HL-60/S4 treated with retinoic acid at 250 ng/mL for 4 days and 3 days (cell line): ENCODE measurements at regions not wholly inside any gene's neighbourhood (a gene's known extent, or its start where the extent isn't known, plus 50 kb on each side); places are given as distances from the start of the nearest gene placed in this dataset.
"Not testable (repeated sequence)": the region's sequence is repeated elsewhere in the genome, so short reads cannot be mapped to it uniquely, and the experiment has no call there.

Experiments
- in situ Hi-C: fragments of 300-500 bp; cut with MboI; formaldehyde crosslinking; loops from 2 replicates; pipeline ENCODE4 v1.7.0; 2022; ENCODE audit warnings: low sequenced_read_pairs

DNA sequence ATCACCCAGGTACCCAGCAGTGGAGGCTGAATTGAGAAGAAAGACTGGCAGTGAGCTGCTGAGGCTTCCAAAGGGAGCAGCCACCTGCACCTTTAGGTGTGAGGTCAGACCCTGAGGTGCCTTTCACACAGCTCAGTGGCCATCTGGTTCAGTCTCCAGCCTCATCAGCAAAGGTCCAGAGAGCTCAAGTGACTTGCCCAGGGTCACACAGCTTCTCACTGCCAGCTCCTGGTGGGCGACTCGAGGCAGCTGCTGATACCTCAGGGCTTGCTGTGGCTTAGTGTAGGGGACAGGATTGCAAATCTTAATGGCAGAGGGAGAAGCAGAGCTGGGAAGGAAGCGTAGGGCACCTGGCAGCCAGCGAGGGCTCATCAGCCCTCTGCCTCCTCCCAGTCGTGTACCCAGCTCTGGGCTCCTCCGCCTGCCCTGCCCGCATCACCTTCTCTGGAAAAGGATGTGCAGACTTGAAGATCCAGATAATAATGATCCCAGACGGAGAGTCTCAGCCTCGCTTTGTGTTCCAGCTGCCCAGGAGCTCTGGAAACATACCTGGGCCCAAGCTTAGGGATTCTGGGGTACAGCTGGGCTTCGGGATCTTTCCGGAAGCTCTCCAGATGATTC, 165.3 kb upstream of the GSE1 start:
- in situ Hi-C loops = loop anchor here (25.0 kb wide), 1 partner anchor 164 kb away; the partner anchor contains the start of gene GSE1

DNA sequence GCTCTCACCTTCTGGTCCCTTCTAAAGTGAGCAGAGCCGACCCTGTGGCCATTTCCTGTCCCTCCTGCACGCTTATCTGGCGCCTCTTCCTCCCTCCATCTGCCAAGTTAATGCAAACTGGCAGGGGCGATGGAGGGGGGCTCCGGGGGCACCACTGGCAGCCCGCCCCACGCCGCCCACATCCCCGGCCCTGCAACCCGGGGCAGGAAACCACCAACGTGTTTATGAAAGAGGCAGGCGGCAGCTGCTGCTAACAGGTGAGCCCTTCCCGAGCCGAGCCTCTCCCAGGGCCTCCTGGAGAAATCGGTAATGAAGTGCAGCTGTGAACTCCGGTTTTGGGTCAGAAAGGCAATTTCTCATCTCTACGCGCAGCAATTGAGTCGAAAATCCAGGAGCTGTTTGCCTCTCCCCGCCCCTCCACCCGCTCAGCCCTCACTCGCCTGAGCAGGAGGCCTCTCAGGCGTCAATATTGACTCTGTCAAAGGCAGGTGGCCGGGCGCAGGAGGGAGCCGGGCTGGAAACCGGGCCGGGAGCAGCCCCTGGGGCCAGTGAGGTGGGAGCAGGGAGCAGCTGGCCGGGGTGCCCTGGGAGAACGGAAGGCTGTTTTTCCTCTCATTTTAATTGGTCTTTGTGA, 164.4 kb upstream of the GSE1 start:
- in situ Hi-C loops = loop anchor here (25.0 kb wide), 1 partner anchor 164 kb away; the partner anchor contains the start of gene GSE1

DNA sequence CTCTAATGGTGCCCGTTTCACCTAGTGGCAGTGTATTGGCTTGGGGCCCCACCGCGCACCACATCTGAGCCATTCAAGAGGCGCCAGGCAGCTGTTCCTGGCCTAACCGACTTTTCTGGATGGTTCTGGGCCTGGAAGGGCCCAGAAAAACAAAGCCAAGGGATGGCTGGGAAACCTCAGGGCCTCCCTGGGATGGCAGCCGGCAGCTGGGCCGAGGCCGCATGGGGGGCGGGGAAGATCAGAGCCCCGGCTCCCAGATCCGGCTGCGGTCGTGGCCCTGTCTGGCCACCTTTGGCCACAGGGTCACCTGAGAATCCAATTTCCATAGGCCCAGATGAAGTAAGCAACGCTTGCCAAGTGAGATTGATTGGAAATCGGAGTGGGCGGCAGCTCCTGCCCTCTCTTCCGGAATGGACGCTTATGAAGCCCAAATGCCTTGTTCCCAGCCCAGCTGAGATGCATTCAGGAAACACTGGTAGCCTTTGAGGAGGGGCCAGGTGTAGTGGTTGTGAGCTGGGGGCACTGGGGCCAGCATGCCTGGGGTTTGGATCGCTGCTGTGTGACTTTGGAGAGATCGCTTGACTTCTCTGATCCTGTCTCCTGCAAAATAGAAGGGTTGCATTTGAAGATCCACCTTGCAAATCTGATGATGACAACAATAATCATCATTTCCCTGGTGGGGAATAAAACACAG, 163.8 kb upstream of the GSE1 start:
- in situ Hi-C loops = loop anchor here (25.0 kb wide), 1 partner anchor 163 kb away; the partner anchor contains the start of gene GSE1

GRCh38 chr16:85449885-85450245, 163.3 kb upstream of the GSE1 start:
- in situ Hi-C loops = loop anchor here (25.0 kb wide), 1 partner anchor 162 kb away; the partner anchor contains the start of gene GSE1

DNA sequence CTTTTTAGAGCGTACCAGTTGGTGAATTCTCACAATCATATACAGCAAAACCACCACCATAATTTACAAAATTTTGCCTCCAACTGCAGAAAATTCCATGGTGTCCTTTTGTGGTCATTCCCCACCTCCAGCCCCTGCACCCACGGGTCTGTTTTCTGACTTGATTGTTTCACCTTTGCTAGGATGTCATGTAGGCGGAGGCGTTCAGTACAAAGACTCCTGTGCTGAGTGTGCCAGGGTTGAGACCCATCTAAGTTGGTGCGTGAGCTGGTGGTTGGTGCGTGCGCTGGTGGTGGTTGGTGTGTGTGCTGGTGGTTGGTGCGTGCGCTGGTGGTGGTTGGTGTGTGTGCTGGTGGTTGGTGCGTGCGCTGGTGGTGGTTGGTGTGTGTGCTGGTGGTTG, 162.0 kb upstream of the GSE1 start:
- in situ Hi-C loops = not testable (repeated sequence)

GRCh38 chr16:85451641-85452363, 161.3 kb upstream of the GSE1 start:
- in situ Hi-C loops = no loop called here

DNA sequence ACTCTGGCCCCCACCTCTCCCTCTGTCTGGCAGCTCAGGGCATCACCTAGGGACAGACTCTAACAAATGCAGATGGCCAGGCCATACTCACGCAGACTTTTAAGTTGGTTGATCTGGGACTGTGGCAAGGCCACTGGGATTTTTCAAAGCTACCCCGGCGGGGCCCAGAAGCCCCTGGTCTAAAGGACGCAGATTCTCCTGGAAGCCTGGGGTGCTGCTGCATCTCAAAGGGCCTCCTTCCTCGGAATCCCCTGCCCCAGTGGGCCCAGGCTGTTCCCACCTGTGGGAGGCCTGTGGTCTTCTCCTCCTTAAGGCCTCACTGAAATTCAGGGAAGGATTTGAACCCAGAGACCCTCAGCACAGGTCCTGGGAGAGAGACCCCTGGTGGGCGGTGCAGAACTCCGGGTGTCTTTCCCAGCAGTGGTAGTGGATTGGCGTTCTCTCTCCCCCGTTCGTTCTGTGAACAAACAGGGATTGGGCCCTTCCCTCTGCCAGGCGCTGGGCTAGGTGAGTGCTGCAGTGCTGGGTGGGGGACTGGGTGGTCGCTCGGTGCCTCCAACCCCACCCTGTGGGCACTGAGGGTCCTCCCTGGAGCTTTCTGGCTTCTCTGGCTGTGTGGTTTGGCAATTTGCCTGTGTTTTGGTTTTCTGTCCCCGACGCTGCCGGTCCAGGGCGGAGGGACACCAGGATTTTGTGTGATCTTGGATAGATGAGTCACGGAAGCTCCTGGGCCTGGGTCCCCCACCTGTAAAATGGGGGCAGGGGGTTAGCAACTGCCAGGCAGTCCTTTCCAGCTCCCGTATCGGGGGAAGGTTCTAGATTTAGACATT, 160.5 kb upstream of the GSE1 start:
- in situ Hi-C loops = no loop called here

- in situ Hi-C loops = no loop called here
These were observed 159.9 kb upstream of the GSE1 start for GRCh38 chr16:85453194-85453678.

DNA sequence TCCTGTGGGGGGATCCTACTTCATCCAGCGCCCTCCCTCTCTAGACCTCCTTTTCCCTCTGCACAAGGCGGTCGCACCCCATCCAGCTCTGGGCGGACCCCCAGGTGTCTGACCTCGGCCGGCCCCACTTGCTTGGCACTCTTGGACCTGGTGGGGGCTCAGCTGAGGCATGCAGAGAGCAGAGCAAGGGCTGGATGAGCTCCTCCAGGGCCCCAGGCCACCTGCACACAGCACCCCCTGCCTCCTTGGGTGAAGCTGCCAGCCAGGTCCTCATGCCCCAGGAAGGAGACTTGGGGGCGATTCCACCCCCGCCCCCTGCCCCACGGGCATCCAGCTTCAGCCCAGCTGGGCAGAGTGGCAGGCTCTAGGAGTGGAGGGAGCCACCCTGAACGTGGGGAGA, 159.4 kb upstream of the GSE1 start:
- in situ Hi-C loops = no loop called here

- in situ Hi-C loops = no loop called here
These were observed 158.8 kb upstream of the GSE1 start for GRCh38 chr16:85454171-85454872.

- in situ Hi-C loops = no loop called here
These were observed 157.6 kb upstream of the GSE1 start for GRCh38 chr16:85455534-85455933.

GRCh38 chr16:85457366-85457765, 155.8 kb upstream of the GSE1 start:
- in situ Hi-C loops = no loop called here

DNA sequence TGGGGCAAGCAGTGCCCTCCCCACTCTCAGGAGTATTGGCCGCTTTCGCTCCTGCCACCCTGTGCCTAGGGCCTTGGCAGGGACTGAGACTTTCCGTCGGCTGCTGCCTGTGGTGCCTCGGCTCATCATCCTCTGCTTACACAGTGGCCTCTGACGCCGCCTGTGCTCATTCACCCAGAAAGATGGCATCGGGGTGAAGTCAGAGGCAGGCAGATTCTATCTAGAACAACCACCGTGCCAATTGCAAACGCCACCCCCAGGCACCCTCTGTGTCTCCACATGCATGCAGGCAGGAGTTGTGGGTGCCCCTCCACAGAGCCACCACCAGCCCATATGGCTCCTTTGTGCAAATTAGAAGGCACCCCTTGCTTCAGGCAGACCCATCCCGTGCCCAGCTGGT, 154.2 kb upstream of the GSE1 start:
- in situ Hi-C loops = no loop called here

DNA sequence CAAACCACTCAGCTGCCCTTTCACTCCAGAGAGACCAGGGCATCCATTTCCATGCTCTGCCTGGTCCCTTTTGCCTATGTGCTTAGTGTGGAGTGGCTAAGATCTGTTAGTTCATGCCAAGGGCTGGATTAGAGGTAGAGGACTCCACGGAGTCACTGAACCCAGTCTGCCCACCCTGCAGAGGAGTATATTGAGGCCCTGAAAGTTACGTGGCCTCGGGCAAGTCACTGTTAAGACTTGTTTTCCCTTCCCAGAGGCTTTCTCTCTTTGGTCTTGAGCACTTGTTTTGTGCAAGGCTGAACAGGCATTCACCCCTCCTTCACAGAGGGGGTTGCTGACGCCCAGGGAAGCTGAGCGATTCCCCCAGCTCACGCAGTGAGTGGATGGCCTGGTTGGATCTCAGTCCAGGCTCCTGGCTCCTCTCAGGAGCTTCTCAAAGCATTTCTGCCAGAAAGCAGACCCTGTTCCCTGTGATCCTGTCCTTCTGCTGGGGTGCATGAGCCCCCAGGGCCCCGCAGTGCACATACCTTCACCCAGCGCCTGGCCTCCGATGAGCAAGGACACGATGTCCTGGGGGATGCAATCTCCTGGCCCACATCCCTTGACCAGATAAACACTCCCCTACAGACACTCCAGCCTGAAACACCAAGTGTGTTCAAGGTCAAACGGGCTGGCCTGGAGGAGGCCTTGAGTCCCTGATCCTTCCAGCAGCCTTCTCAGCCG, 153.4 kb upstream of the GSE1 start:
- in situ Hi-C loops = no loop called here

DNA sequence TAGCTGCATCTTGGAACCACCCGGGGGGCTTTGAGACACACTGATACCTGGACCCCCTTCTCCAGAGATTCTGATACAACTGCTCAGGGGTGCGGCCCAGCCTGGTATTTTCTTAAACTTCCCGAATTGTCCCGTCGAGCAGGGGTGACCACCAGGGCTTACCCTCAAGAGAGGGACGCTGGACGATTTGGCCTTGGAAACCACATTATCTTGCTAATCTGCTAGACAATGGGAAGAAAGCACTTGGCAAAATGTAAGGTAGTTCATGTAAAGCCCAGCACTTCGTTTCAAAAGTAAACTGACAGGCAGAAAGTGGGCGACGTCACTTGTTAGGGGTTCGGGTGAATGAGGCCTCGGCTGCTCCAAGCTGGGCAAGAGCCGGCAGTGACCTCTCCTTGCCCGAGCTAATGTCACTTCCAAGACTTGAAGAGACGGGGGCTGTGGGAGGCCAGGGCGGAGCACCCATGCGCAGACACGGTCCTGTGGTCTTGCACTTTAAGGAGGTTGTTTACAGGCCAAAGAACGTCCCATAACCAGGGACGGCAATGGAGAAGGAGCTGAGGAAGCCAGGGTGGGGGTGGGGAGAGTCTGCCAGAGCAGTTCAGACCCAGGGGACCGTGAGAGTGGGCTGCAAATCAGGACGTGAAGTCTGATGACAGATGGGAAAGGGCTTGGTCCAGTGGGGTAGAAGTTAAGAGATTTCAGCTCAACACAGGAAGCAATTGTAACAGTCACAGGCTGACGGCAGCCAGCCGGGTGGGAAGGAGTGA, 152.7 kb upstream of the GSE1 start:
- in situ Hi-C loops = no loop called here

DNA sequence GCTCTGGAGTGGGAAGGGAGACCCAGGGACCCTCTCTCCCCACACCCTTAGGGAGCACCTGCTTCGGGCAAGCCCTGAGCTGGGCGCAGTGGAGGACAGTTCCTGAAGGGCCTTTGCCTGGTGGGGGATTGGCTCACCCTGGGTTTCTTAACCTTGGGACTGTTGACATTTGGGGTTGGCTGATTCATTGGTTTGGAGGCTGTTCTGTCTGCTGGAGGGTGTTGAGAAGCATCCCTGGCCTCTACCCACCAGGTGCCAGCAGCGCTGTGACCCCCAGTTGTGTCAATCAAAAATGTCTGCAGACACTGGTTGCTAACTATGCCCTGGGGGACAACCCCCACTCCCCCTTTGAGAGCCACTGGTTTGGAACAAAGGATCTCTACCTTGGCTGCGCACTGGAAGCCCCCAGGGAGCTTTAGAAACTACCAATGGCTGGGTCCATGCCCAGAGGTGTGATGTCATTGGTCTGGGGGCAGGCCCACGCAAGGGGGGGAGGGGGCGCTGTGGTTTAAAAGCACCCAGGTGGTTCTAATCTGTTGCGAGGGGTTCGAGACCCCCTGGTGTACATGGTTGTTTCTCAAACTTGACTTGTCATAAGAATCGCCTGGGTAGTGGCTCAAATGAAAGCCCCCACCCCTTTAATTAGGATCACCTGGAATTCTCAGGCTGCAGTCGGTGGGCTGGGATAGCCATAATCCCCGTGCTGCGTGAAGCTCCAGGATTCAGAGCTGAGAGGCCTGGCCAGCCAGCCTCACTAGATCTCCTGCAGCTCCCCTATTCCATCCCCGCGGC, 151.9 kb upstream of the GSE1 start:
- in situ Hi-C loops = no loop called here

- in situ Hi-C loops = no loop called here
These were observed 151.1 kb upstream of the GSE1 start for GRCh38 chr16:85461814-85462713.
